Activated T-helper 1 cell treated with Interleukin-2 at 50 U/mL for 16 hours (primary cell): ENCODE measurements at regions not wholly inside any gene's neighbourhood (a gene's known extent, or its start where the extent isn't known, plus 50 kb on each side); places are given as distances from the start of the nearest gene placed in this dataset.
"Not testable (repeated sequence)": the region's sequence is repeated elsewhere in the genome, so short reads cannot be mapped to it uniquely, and the experiment has no call there.

Experiments
- DNase-seq: peaks from one replicate; pipeline ENCODE4 v3.0.0-alpha.2; 2020; ENCODE audit warnings: low read depth

GRCh38 chr5:166624573-166624972 is 1666.9 kb upstream of the WWC1 start:
- no peak for DNase-seq

- no peak for DNase-seq
Measured at GRCh38 chr5:166625210-166625865, 1666.1 kb upstream of the WWC1 start.

- DNase-seq = no peak
Measured at GRCh38 chr5:166637295-166637694, 1654.2 kb upstream of the WWC1 start.

- no peak for DNase-seq
Measured at GRCh38 chr5:166639151-166639550, 1652.3 kb upstream of the WWC1 start.

GRCh38 chr5:166640136-166640535 is 1651.3 kb upstream of the WWC1 start:
- DNase-seq = not testable (repeated sequence)

GRCh38 chr5:166648736-166649135 is 1642.7 kb upstream of the WWC1 start:
- DNase-seq = no peak

GRCh38 chr5:166649676-166650075 is 1641.8 kb upstream of the WWC1 start:
- no peak for DNase-seq

- DNase-seq = no peak
Measured at GRCh38 chr5:166651234-166651633, 1640.2 kb upstream of the WWC1 start.

- DNase-seq = no peak
Measured at GRCh38 chr5:166671811-166672210, 1619.6 kb upstream of the WWC1 start.

GRCh38 chr5:166672431-166672830 is 1619.0 kb upstream of the WWC1 start:
- no peak for DNase-seq

GRCh38 chr5:166677891-166678290 is 1613.6 kb upstream of the WWC1 start:
- DNase-seq = no peak

- no peak for DNase-seq
Measured at GRCh38 chr5:166679331-166679730, 1612.1 kb upstream of the WWC1 start.

GRCh38 chr5:166695326-166695725 is 1596.1 kb upstream of the WWC1 start:
- no peak for DNase-seq

- no peak for DNase-seq
Measured at GRCh38 chr5:166708291-166708690, 1583.2 kb upstream of the WWC1 start.

GRCh38 chr5:166709691-166710090 is 1581.8 kb upstream of the WWC1 start:
- DNase-seq = no peak

- DNase-seq = no peak
Measured at GRCh38 chr5:166710271-166710670, 1581.2 kb upstream of the WWC1 start.

GRCh38 chr5:166712447-166713185 is 1578.8 kb upstream of the WWC1 start:
- DNase-seq = no peak

GRCh38 chr5:166713295-166713694 is 1578.2 kb upstream of the WWC1 start:
- no peak for DNase-seq

- DNase-seq = no peak
Measured at GRCh38 chr5:166716856-166717492, 1574.5 kb upstream of the WWC1 start.

- no peak for DNase-seq
Measured at GRCh38 chr5:166719991-166720390, 1571.5 kb upstream of the WWC1 start.

GRCh38 chr5:166722939-166723338 is 1568.5 kb upstream of the WWC1 start:
- DNase-seq = no peak

GRCh38 chr5:166724284-166724683 is 1567.2 kb upstream of the WWC1 start:
- DNase-seq = no peak

- DNase-seq = no peak
Measured at GRCh38 chr5:166725593-166725992, 1565.9 kb upstream of the WWC1 start.
